ENCODE measurements at regions not wholly inside any gene's neighbourhood (a gene's known extent, or its start where the extent isn't known, plus 50 kb on each side); places are given as distances from the start of the nearest gene placed in this dataset.

GRCh38 chr1:105231378-105231777 is 1481.7 kb downstream of the AMY1C start:
- Mint-ChIP-seq H3K4me1 (ENCODE audit: low read depth) (no peaks in the 10 kb centered on the region), H3K4me3 (ENCODE audit: low read depth) (no peak overlapping the region), H3K27me3 (no peaks in the 10 kb centered on the region), H3K27ac (no peak overlapping the region), H3K9me3 (ENCODE audit: low read depth) (peaks cover 16% of the 10 kb centered on the region), H3K36me3 (ENCODE audit: insufficient read depth) (peaks cover 2% of the 10 kb centered on the region)
- no peak for TF ChIP-seq CTCF (IDR thresholded peaks at IDR 0.05; ENCODE audit: unreplicated experiment)
- no peak for DNase-seq (ENCODE audit: low spot score, unreplicated experiment)

DNA sequence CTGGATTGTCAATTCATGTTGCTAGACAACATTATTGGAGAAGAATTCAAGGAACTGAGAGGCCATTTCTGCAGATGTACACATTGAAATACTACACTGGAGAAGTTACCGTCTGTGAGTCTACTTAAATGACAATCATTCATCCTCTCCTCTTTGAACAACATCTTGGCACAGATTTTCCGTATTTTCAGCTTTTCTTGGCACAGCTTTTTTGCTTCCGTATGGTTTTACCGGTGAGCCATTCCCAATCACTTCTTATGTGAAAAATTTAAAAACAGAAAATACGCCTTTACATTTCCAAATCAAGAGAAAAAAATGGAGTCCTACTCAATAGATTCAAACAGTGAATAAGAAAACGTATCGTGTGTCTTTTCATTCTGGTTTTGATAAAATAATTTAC is 1493.7 kb downstream of the AMY1C start:
- Mint-ChIP-seq H3K4me3 (ENCODE audit: low read depth) (no peak overlapping the region), H3K27me3 (no peaks in the 10 kb centered on the region), H3K9me3 (ENCODE audit: low read depth) (no peaks in the 10 kb centered on the region), H3K27ac (no peak overlapping the region), H3K4me1 (ENCODE audit: low read depth) (no peaks in the 10 kb centered on the region), H3K36me3 (ENCODE audit: insufficient read depth) (no peaks in the 10 kb centered on the region)
- DNase-seq (ENCODE audit: low spot score, unreplicated experiment) = no peak
- no peak for TF ChIP-seq CTCF (IDR thresholded peaks at IDR 0.05; ENCODE audit: unreplicated experiment)

- Mint-ChIP-seq H3K27ac (no peak overlapping the region), H3K4me1 (ENCODE audit: low read depth) (no peaks in the 10 kb centered on the region), H3K4me3 (ENCODE audit: low read depth) (no peak overlapping the region), H3K36me3 (ENCODE audit: insufficient read depth) (no peaks in the 10 kb centered on the region), H3K27me3 (no peaks in the 10 kb centered on the region), H3K9me3 (ENCODE audit: low read depth) (no peaks in the 10 kb centered on the region)
- no peak for DNase-seq (ENCODE audit: low spot score, unreplicated experiment)
- no peak for TF ChIP-seq CTCF (IDR thresholded peaks at IDR 0.05; ENCODE audit: unreplicated experiment)
Observed at GRCh38 chr1:105243969-105244368, 1494.3 kb downstream of the AMY1C start.

GRCh38 chr1:105254906-105255305 is 1505.2 kb downstream of the AMY1C start:
- Mint-ChIP-seq H3K27me3 (no peaks in the 10 kb centered on the region), H3K4me1 (ENCODE audit: low read depth) (no peaks in the 10 kb centered on the region), H3K36me3 (ENCODE audit: insufficient read depth) (no peaks in the 10 kb centered on the region), H3K9me3 (ENCODE audit: low read depth) (no peaks in the 10 kb centered on the region), H3K27ac (no peak overlapping the region), H3K4me3 (ENCODE audit: low read depth) (no peak overlapping the region)
- DNase-seq (ENCODE audit: low spot score, unreplicated experiment) = no peak
- TF ChIP-seq CTCF (IDR thresholded peaks at IDR 0.05; ENCODE audit: unreplicated experiment) = no peak

DNA sequence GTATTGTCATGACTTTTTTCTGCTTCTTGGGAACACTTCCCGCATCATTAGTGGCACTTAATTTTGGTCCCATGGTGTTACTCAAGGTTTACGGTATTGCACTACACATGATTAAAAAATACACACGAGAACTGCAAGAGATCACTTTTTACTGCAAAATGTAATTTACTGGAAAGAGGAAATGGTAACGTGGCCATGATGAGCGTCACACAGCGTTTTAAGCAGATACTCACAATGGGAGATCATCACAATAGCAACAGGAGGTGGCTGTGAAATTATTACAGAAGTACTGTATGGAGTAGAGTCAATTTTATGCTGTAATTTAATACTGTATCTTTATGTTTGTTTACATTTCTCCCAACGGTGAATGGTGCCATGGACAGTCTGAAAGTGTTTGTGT is 1510.3 kb downstream of the AMY1C start:
- H3K4me3 Mint-ChIP-seq (ENCODE audit: low read depth) = no peak overlapping the region
- no peaks in the 10 kb centered on the region for H3K27me3 Mint-ChIP-seq
- DNase-seq (ENCODE audit: low spot score, unreplicated experiment) = no peak
- no peaks in the 10 kb centered on the region for H3K36me3 Mint-ChIP-seq (ENCODE audit: insufficient read depth)
- no peaks in the 10 kb centered on the region for H3K4me1 Mint-ChIP-seq (ENCODE audit: low read depth)
- no peak overlapping the region for H3K27ac Mint-ChIP-seq
- H3K9me3 Mint-ChIP-seq (ENCODE audit: low read depth) = peaks cover 23% of the 10 kb centered on the region
- TF ChIP-seq CTCF (IDR thresholded peaks at IDR 0.05; ENCODE audit: unreplicated experiment) = no peak

Data from progenitor cell of endocrine pancreas (in vitro differentiated cells).